SU-DHL-6 (cell line): ENCODE measurements at regions not wholly inside any gene's neighbourhood (a gene's known extent, or its start where the extent isn't known, plus 50 kb on each side); places are given as distances from the start of the nearest gene placed in this dataset.

Experiments used
- EZH2phosphoT487 ChIP-seq: fragments of 200-600 bp; sonication (generic), shearing (Covaris generic); conservative IDR thresholded peaks from 2 replicates; pipeline ENCODE4 v1.6.1; 2018; ENCODE audit warnings: mild to moderate bottlenecking, antibody characterized with exemption, low read length, moderate library complexity, mixed read lengths
- TF ChIP-seq, protein P1 (sequence below): fragments of 200-600 bp; sonication (generic); IDR thresholded peaks from one replicate; pipeline ENCODE4 v1.5.1; 2017; ENCODE audit warnings: antibody characterized with exemption, mild to moderate bottlenecking, low read length, moderate library complexity; ENCODE audit not compliant: insufficient read depth, poor library complexity, severe bottlenecking

DNA sequence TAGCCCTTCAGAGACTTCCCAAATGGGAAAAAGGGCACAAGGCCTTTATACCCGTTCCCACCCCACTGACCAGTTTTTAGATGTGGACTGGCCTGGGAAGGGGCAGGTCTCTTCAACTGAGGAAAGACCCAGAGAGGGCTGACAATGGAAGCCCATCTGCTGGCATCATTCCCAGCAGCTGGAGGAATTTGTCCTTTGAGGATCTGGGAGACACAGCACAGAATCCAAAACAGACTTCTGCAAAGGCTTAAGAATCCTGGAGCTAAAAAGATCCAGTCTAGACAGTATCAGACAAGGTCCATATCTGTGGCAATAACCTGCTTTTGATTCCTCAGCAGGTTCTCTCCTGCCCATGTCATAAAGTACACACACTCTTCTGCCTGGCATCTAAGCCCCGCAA lies 329.2 kb downstream of the TMEM167A start:
- TF ChIP-seq, protein P1, sequence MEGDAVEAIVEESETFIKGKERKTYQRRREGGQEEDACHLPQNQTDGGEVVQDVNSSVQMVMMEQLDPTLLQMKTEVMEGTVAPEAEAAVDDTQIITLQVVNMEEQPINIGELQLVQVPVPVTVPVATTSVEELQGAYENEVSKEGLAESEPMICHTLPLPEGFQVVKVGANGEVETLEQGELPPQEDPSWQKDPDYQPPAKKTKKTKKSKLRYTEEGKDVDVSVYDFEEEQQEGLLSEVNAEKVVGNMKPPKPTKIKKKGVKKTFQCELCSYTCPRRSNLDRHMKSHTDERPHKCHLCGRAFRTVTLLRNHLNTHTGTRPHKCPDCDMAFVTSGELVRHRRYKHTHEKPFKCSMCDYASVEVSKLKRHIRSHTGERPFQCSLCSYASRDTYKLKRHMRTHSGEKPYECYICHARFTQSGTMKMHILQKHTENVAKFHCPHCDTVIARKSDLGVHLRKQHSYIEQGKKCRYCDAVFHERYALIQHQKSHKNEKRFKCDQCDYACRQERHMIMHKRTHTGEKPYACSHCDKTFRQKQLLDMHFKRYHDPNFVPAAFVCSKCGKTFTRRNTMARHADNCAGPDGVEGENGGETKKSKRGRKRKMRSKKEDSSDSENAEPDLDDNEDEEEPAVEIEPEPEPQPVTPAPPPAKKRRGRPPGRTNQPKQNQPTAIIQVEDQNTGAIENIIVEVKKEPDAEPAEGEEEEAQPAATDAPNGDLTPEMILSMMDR = no peak
- no peak for TF ChIP-seq EZH2phosphoT487
